GM23338 (cell line): ENCODE measurements at regions not wholly inside any gene's neighbourhood (a gene's known extent, or its start where the extent isn't known, plus 50 kb on each side); places are given as distances from the start of the nearest gene placed in this dataset.

Experiments used
- CREB1 ChIP-seq: fragments of 250-450 bp; sonication (Bioruptor Pico); IDR thresholded peaks from 2 replicates; pipeline ENCODE4 v1.5.0; 2020; ENCODE audit warnings: low read depth, mild to moderate bottlenecking, moderate library complexity
- EZH2phosphoT487 ChIP-seq: fragments of 200-600 bp; sonication (generic); IDR thresholded peaks from one replicate; pipeline ENCODE4 v1.8.1; 2018; ENCODE audit warnings: antibody characterized with exemption; ENCODE audit not compliant: unreplicated experiment
- REST ChIP-seq: IDR thresholded peaks from one replicate; pipeline ENCODE4 v1.6.1; 2018; ENCODE audit warnings: antibody characterized with exemption; ENCODE audit not compliant: unreplicated experiment
- ZNF114 ChIP-seq: fragments of 250-450 bp; sonication (Bioruptor Pico); IDR thresholded peaks from 2 replicates; pipeline ENCODE4 v1.5.0; 2020; ENCODE audit warnings: mild to moderate bottlenecking, moderate library complexity
- ZNF331 ChIP-seq: fragments of 250-450 bp; sonication (Bioruptor Pico); IDR thresholded peaks from 2 replicates; pipeline ENCODE4 v1.5.0; 2020; ENCODE audit warnings: low read depth, mild to moderate bottlenecking, moderate library complexity
- TF ChIP-seq, protein P1 (sequence below): fragments of 250-450 bp; sonication (Bioruptor Pico); IDR thresholded peaks from 2 replicates; pipeline ENCODE4 v1.5.0; 2020; ENCODE audit warnings: mild to moderate bottlenecking, moderate library complexity
- TF ChIP-seq, protein P2 (sequence below): IDR thresholded peaks from 2 replicates; pipeline ENCODE4 v1.6.1; 2016; ENCODE audit warnings: antibody characterized with exemption
- TF ChIP-seq, protein P3 (sequence below), 2 experiments: fragments of 200-600 bp in 1 of 2; sonication (generic) in 1 of 2; conservative IDR thresholded peaks; 2 replicates each; pipeline versions ENCODE4 v1.5.1 to v1.6.1; 2016 to 2017; ENCODE audit warnings: antibody characterized with exemption in 2 of 2, low read depth in 2 of 2, mild to moderate bottlenecking in 2 of 2, moderate library complexity in 1 of 2

GRCh38 chr6:169005166-169005565 lies 248.5 kb downstream of the THBS2 start (continued):
- TF ChIP-seq, protein P1, sequence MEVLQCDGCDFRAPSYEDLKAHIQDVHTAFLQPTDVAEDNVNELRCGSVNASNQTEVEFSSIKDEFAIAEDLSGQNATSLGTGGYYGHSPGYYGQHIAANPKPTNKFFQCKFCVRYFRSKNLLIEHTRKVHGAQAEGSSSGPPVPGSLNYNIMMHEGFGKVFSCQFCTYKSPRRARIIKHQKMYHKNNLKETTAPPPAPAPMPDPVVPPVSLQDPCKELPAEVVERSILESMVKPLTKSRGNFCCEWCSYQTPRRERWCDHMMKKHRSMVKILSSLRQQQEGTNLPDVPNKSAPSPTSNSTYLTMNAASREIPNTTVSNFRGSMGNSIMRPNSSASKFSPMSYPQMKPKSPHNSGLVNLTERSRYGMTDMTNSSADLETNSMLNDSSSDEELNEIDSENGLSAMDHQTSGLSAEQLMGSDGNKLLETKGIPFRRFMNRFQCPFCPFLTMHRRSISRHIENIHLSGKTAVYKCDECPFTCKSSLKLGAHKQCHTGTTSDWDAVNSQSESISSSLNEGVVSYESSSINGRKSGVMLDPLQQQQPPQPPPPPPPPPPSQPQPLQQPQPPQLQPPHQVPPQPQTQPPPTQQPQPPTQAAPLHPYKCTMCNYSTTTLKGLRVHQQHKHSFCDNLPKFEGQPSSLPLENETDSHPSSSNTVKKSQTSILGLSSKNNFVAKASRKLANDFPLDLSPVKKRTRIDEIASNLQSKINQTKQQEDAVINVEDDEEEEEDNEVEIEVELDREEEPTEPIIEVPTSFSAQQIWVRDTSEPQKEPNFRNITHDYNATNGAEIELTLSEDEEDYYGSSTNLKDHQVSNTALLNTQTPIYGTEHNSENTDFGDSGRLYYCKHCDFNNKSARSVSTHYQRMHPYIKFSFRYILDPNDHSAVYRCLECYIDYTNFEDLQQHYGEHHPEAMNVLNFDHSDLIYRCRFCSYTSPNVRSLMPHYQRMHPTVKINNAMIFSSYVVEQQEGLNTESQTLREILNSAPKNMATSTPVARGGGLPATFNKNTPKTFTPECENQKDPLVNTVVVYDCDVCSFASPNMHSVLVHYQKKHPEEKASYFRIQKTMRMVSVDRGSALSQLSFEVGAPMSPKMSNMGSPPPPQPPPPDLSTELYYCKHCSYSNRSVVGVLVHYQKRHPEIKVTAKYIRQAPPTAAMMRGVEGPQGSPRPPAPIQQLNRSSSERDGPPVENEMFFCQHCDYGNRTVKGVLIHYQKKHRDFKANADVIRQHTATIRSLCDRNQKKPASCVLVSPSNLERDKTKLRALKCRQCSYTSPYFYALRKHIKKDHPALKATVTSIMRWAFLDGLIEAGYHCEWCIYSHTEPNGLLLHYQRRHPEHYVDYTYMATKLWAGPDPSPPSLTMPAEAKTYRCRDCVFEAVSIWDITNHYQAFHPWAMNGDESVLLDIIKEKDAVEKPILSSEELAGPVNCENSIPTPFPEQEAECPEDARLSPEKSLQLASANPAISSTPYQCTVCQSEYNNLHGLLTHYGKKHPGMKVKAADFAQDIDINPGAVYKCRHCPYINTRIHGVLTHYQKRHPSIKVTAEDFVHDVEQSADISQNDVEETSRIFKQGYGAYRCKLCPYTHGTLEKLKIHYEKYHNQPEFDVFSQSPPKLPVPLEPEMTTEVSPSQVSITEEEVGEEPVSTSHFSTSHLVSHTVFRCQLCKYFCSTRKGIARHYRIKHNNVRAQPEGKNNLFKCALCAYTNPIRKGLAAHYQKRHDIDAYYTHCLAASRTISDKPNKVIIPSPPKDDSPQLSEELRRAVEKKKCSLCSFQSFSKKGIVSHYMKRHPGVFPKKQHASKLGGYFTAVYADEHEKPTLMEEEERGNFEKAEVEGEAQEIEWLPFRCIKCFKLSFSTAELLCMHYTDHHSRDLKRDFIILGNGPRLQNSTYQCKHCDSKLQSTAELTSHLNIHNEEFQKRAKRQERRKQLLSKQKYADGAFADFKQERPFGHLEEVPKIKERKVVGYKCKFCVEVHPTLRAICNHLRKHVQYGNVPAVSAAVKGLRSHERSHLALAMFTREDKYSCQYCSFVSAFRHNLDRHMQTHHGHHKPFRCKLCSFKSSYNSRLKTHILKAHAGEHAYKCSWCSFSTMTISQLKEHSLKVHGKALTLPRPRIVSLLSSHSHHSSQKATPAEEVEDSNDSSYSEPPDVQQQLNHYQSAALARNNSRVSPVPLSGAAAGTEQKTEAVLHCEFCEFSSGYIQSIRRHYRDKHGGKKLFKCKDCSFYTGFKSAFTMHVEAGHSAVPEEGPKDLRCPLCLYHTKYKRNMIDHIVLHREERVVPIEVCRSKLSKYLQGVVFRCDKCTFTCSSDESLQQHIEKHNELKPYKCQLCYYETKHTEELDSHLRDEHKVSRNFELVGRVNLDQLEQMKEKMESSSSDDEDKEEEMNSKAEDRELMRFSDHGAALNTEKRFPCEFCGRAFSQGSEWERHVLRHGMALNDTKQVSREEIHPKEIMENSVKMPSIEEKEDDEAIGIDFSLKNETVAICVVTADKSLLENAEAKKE: no peak
- TF ChIP-seq, protein P2, sequence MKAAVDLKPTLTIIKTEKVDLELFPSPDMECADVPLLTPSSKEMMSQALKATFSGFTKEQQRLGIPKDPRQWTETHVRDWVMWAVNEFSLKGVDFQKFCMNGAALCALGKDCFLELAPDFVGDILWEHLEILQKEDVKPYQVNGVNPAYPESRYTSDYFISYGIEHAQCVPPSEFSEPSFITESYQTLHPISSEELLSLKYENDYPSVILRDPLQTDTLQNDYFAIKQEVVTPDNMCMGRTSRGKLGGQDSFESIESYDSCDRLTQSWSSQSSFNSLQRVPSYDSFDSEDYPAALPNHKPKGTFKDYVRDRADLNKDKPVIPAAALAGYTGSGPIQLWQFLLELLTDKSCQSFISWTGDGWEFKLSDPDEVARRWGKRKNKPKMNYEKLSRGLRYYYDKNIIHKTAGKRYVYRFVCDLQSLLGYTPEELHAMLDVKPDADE: no peak
- TF ChIP-seq REST (no peak), EZH2phosphoT487 (no peak), ZNF331 (CRISPR knock-in tag) (no peak), CREB1 (CRISPR knock-in tag) (no peak), ZNF114 (CRISPR knock-in tag) (no peak)
- TF ChIP-seq, protein P3, sequence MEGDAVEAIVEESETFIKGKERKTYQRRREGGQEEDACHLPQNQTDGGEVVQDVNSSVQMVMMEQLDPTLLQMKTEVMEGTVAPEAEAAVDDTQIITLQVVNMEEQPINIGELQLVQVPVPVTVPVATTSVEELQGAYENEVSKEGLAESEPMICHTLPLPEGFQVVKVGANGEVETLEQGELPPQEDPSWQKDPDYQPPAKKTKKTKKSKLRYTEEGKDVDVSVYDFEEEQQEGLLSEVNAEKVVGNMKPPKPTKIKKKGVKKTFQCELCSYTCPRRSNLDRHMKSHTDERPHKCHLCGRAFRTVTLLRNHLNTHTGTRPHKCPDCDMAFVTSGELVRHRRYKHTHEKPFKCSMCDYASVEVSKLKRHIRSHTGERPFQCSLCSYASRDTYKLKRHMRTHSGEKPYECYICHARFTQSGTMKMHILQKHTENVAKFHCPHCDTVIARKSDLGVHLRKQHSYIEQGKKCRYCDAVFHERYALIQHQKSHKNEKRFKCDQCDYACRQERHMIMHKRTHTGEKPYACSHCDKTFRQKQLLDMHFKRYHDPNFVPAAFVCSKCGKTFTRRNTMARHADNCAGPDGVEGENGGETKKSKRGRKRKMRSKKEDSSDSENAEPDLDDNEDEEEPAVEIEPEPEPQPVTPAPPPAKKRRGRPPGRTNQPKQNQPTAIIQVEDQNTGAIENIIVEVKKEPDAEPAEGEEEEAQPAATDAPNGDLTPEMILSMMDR (conservative IDR thresholded peaks at IDR 0.05; ENCODE audit: low read depth in 2 of 2): no peak
